Stimulated activated CD8-positive, alpha-beta memory T cell treated with anti-CD3 and anti-CD28 coated beads, Interleukin-7, amount 100 ng/mL, for 24 hours (primary cell): ENCODE measurements at regions not wholly inside any gene's neighbourhood (a gene's known extent, or its start where the extent isn't known, plus 50 kb on each side); places are given as distances from the start of the nearest gene placed in this dataset.

ENCODE experiments used
- DNase-seq: peaks from one replicate; pipeline ENCODE4 v3.0.0-alpha.2; 2020; ENCODE audit warnings: low read depth

- no peak for DNase-seq
Observed at GRCh38 chr17:65477600-65477999, 83.8 kb downstream of the AXIN2 start.

- no peak for DNase-seq
Observed at GRCh38 chr17:65474660-65475059, 86.8 kb downstream of the AXIN2 start.

GRCh38 chr17:65473985-65474384 is 87.5 kb downstream of the AXIN2 start:
- no peak for DNase-seq

GRCh38 chr17:65473363-65473762 is 88.1 kb downstream of the AXIN2 start:
- DNase-seq = no peak

DNA sequence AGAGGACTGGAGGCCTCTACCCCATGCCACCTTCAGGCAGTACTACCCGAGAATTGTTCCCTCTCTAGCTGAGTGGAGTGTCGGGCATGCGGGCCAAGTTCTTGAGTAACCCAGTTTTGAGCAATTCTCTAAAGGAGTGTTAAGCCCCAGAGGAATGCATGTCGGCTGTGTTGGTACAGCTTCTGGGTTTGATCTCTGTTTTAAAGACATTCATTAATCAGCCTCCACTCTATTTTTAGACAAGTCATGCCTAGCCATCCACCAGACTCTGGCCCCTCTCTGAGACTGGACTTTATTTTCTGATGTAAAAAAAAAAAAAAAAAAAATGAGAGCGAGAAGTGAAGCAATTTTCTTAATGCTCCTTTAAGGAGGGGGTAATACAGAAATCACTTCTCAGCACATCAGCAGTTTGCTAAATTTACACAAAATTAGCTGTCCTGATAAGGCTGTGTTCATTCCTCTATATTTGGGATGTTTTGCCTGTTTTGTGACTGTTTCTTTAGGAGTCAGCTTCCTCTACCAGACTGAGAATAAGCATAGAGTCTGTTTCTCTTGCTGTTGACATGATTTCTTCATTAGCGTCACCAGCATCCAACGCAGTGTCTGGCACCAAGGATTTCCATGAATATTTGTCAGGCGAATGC is 88.7 kb downstream of the AXIN2 start:
- no peak for DNase-seq

GRCh38 chr17:65470783-65471182 is 90.7 kb downstream of the AXIN2 start:
- no peak for DNase-seq

GRCh38 chr17:65468321-65468720 is 93.1 kb downstream of the AXIN2 start:
- no peak for DNase-seq

GRCh38 chr17:65467156-65467555 is 94.3 kb downstream of the AXIN2 start:
- DNase-seq = no peak

DNA sequence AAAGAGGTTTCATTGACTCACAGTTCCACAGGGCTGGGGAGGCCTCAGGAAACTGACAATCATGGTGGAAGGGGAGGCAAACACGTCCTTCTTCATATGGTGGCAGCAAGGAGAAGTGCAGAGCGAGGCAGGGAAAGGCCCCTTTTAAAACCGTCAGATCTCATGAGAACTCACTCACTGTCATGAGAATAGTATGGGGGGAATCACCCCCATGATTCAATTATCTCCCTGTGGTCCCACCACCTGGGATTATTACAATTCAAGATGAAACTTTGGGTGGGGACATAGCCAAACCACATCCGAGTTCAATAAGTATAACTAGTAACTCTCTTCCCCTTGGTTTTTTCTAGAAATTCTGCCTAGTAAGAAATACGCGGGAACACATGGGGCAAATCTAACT is 94.9 kb downstream of the AXIN2 start:
- no peak for DNase-seq

- no peak for DNase-seq
Observed at GRCh38 chr17:65463242-65463641, 98.2 kb downstream of the AXIN2 start.

GRCh38 chr17:65459677-65460347 is 101.6 kb downstream of the AXIN2 start:
- DNase-seq = no peak

- DNase-seq = no peak
Observed at GRCh38 chr17:65457635-65458257, 103.7 kb downstream of the AXIN2 start.

- no peak for DNase-seq
Observed at GRCh38 chr17:65457183-65457582, 104.3 kb downstream of the AXIN2 start.

GRCh38 chr17:65456368-65457151 is 104.9 kb downstream of the AXIN2 start:
- DNase-seq = no peak

DNA sequence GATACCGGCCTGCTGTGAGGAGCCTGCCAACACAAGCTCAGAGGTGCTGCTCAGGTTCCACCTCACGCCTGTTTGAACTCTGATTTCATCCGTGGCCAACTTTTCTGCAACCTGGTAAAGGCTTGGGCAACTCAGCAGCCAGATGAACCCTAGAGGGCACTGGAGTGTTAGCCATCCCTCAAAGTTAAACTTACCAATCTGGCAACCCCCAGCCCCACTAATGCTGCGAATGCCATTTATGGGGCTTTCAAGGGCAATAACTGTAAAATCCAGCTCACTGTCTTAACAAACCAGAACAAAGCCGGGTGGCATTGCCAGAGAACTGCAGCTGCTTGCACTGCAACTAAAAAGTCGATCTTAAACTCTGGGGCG is 105.5 kb downstream of the AXIN2 start:
- no peak for DNase-seq

DNA sequence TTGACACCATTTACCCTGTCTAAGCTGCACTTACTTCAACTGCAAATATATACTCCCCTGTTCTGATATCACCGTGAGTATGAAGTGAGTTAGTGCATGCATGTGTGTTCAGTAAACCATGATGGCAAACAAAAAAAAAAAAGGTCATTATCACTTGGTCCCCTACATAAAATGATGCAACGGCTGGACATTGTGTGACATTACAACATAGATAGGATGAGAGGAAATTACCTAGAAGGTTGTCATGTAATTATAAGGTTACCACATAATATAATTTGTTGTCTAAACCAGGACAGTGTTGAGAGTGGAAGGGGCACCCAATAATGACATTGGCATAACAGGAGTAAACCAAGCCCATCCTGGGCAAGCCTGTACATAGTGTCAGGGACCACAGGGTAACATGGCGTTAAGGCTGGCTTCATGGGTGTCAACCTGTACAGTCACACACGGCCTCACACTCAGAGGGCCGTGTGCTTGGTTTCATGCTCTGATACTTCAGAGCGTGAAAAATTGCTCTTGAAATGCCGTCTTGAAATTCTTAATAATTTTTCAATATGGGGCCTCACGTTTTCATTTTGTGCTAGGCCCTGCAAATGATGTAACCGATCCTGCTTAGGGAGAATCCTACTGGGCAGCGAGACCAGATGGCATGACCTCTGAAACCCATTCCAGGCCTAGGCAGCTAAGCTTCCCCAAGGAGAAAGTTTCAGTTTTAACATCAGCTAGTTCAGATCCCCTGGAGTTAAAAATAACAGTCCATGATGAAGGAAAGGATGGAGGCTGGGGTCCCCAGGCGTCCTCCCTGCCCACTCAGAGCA is 106.1 kb downstream of the AXIN2 start:
- DNase-seq = no peak

- DNase-seq = no peak
Observed at GRCh38 chr17:65453204-65453931, 108.1 kb downstream of the AXIN2 start.

DNA sequence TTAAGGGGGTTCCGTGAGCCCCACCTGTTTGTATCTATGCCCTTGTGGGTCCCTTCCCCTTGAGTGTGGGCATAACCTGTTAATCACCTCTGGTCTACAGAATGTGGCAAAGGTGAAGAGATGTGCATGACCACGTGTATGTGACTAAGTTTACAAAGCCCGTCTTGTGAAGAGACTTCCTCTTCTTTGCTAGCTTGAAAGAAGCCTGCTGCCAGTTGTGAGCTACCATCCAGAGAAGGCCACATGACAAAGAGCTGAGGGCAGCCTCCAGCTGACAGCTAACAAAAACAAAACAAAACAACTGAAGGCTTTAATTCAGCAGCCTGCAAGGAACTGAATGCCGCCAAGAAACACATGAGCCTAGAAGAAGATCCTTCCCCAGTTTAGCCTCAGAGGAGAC is 112.0 kb downstream of the AXIN2 start:
- no peak for DNase-seq

GRCh38 chr17:65447823-65448222 is 113.6 kb downstream of the AXIN2 start:
- no peak for DNase-seq

DNA sequence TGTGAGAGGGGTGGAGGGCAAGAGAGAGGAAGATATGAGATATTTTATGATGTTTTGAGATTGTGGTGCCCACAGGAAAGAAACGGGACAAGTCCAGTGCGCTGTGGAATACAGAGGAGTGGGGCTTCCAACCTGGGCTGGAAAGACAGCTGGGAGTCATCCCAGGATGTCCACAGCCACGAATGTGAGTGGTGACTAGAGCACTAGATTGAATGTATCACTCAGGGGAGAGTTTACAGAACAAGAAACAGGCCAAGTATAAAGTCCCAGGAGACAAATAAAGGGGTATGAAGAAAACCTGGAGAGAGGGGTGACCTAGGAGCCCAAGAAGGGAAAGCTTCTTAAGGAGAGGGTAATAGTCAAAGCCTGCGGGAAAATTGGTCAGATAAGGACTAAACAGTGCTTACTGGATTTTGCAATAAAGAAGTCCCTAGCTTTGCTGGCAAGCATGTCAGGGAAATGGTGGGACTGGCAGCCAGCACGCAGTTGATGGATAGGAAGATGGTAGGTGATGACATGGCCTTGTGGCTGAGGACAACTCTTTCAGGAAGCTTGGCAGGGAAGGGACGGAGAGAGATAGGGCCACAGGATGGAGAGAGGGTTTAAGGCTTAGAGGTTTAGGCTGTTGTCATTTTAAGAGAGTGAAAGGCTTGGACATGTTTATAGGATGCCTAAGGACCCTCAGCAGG is 114.5 kb downstream of the AXIN2 start:
- DNase-seq = no peak

DNA sequence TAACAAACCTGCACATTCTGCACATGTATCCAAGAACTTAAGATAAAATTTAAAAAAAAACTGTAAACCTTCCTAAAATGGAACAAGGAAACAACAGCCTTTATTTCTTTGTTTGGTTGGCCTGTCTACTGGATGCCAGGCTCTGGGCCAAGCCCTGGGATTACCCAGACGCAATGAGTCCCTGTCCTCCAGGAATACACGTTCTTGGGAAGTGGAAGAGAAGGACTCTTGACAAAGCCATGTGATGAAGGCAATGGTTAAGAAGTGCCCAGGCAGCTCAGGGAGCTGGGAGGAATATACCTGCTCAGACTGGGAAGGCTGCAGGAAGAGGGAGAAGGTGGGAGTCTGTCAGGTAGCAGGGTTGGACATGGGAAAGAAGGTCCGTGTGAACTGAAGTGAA is 115.4 kb downstream of the AXIN2 start:
- no peak for DNase-seq
